ENCODE measurements at regions not wholly inside any gene's neighbourhood (a gene's known extent, or its start where the extent isn't known, plus 50 kb on each side); places are given as distances from the start of the nearest gene placed in this dataset.

DNA sequence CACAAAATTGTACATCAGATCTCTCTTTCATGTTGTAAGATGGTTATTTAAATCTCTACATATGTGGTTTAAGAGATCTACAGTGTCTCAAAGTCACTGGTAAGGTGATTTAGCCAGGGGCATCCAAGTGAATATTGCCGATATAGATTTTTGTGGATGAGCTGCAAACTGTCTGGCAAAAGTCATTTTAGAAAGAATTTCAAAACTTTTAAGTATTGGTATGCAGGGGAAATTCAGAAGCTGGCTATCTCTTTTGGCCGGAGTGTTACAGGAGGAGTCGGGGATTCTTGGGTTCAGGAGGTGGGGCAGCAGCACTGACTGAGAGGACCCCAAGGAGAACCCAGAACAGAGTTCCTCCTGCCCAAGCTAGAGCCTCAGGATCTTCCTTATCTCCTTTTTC, 69.9 kb downstream of the PTHLH start:
- TF ChIP-seq, protein P1, sequence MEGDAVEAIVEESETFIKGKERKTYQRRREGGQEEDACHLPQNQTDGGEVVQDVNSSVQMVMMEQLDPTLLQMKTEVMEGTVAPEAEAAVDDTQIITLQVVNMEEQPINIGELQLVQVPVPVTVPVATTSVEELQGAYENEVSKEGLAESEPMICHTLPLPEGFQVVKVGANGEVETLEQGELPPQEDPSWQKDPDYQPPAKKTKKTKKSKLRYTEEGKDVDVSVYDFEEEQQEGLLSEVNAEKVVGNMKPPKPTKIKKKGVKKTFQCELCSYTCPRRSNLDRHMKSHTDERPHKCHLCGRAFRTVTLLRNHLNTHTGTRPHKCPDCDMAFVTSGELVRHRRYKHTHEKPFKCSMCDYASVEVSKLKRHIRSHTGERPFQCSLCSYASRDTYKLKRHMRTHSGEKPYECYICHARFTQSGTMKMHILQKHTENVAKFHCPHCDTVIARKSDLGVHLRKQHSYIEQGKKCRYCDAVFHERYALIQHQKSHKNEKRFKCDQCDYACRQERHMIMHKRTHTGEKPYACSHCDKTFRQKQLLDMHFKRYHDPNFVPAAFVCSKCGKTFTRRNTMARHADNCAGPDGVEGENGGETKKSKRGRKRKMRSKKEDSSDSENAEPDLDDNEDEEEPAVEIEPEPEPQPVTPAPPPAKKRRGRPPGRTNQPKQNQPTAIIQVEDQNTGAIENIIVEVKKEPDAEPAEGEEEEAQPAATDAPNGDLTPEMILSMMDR (IDR thresholded peaks at IDR 0.05), result no peak
- TF ChIP-seq POLR2A (IDR thresholded peaks at IDR 0.05), result no peak

Data from esophagus squamous epithelium (tissue), 4 donors.